MCF 10A (cell line): ENCODE measurements at regions not wholly inside any gene's neighbourhood (a gene's known extent, or its start where the extent isn't known, plus 50 kb on each side); places are given as distances from the start of the nearest gene placed in this dataset.

ENCODE experiments used
- BruUV-seq: library from RNA; stranded (reverse); fragments of 400-500 nt; replicated peaks from 2 replicates; lab custom pipeline; 2021; lab: Mats Ljungman, UMichigan
- CTCF ChIA-PET: fragments of 300-600 bp; sonication (Branson Sonifier 250); formaldehyde crosslinking; extraction: SDS; loops from one replicate; lab custom pipeline; 2021; ENCODE audit warnings: antibody characterized with exemption, inconsistent platforms; lab: Yijun Ruan, JAX
- POLR2A ChIA-PET: fragments of 300-600, 350-650 bp; sonication (Branson Sonifier 250); formaldehyde crosslinking; extraction: SDS; loops from one replicate; lab custom pipeline; 2020; ENCODE audit warnings: antibody characterized with exemption, inconsistent platforms; lab: Yijun Ruan, JAX
- DNase-seq: peaks from one replicate; pipeline ENCODE4 v3.0.0-alpha.2; 2018; ENCODE audit not compliant: unreplicated experiment
- H3K27ac Mint-ChIP-seq: one replicate; pipeline ENCODE4 v1.8.0; 2022; ENCODE audit warnings: mild to moderate bottlenecking, low read depth, mixed read lengths; ENCODE audit not compliant: unreplicated experiment
- H3K27me3 Mint-ChIP-seq: one replicate; pipeline ENCODE4 v1.8.0; 2022; ENCODE audit warnings: mixed read lengths; ENCODE audit not compliant: insufficient read depth, unreplicated experiment
- H3K36me3 Mint-ChIP-seq: one replicate; pipeline ENCODE4 v1.8.0; 2022; ENCODE audit warnings: mild to moderate bottlenecking, moderate library complexity, mixed read lengths; ENCODE audit not compliant: insufficient read depth, unreplicated experiment
- H3K4me1 Mint-ChIP-seq: one replicate; pipeline ENCODE4 v1.8.0; 2022; ENCODE audit warnings: mixed read lengths; ENCODE audit not compliant: insufficient read depth, unreplicated experiment
- H3K4me3 Mint-ChIP-seq: one replicate; pipeline ENCODE4 v1.8.0; 2022; ENCODE audit warnings: mild to moderate bottlenecking, moderate library complexity, mixed read lengths; ENCODE audit not compliant: unreplicated experiment
- H3K9me3 Mint-ChIP-seq: one replicate; pipeline ENCODE4 v1.8.0; 2022; ENCODE audit warnings: mixed read lengths; ENCODE audit not compliant: unreplicated experiment
- intact Hi-C: fragments of 100-400 bp; cut with micrococcal nuclease; formaldehyde crosslinking; loops from 2 replicates; pipeline ENCODE4 v1.14.1; 2022
- TF ChIP-seq, protein P1 (sequence below): fragments of 200-600 bp; IDR thresholded peaks from one replicate; pipeline ENCODE4 v1.8.0; 2022; ENCODE audit warnings: antibody characterized with exemption, mild to moderate bottlenecking; ENCODE audit not compliant: unreplicated experiment

DNA sequence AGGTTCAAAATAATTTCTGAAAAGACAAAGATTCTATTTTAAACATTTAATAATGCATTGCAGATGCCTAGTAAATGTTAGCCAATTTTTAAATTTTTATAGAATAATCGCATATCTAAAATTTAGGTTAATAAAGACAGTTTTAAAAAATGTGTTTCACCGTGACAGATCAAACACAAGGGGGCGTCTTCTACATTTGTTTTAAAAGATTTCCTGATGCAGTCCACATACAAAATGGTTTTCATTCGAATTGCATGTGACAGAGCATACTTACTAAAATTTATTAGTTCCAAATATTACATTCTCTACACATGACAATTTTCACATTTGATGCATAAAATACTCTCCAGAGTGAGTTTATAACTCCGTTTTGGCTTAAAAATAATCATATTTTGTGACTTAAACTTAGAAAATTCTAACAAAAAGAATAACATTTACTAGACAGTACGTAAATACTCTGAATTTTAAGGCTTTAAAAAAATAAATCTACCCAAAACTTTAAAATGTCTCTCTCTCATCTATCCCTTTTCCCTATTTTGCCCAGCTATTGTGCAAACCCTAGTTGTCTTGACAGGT lies 75.5 kb downstream of the ADAMTS1 start:
- TF ChIP-seq, protein P1, sequence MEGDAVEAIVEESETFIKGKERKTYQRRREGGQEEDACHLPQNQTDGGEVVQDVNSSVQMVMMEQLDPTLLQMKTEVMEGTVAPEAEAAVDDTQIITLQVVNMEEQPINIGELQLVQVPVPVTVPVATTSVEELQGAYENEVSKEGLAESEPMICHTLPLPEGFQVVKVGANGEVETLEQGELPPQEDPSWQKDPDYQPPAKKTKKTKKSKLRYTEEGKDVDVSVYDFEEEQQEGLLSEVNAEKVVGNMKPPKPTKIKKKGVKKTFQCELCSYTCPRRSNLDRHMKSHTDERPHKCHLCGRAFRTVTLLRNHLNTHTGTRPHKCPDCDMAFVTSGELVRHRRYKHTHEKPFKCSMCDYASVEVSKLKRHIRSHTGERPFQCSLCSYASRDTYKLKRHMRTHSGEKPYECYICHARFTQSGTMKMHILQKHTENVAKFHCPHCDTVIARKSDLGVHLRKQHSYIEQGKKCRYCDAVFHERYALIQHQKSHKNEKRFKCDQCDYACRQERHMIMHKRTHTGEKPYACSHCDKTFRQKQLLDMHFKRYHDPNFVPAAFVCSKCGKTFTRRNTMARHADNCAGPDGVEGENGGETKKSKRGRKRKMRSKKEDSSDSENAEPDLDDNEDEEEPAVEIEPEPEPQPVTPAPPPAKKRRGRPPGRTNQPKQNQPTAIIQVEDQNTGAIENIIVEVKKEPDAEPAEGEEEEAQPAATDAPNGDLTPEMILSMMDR: peak; percentile 46
- CTCF ChIA-PET: interaction anchor here (0.7 to 2.7 kb wide), 9 partner anchors 10 to 931 kb away, joined by 3 to 18 read pairs (median 3); partner anchors contain the start of gene ADAMTS1
- no peaks in the 10 kb centered on the region for H3K27me3 Mint-ChIP-seq
- intact Hi-C loops: loop anchor here (1.0 to 5.0 kb wide), 3 partner anchors 74 to 1568 kb away; no protein-coding TSS in a partner anchor
- H3K9me3 Mint-ChIP-seq: no peaks in the 10 kb centered on the region
- no peaks in the 10 kb centered on the region for H3K36me3 Mint-ChIP-seq
- no TSS peak for BruUV-seq
- H3K4me1 Mint-ChIP-seq: no peaks in the 10 kb centered on the region
- POLR2A ChIA-PET: no interaction called here
- H3K27ac Mint-ChIP-seq: no peak overlapping the region
- no peak overlapping the region for H3K4me3 Mint-ChIP-seq
- DNase-seq: peak; percentile 48

DNA sequence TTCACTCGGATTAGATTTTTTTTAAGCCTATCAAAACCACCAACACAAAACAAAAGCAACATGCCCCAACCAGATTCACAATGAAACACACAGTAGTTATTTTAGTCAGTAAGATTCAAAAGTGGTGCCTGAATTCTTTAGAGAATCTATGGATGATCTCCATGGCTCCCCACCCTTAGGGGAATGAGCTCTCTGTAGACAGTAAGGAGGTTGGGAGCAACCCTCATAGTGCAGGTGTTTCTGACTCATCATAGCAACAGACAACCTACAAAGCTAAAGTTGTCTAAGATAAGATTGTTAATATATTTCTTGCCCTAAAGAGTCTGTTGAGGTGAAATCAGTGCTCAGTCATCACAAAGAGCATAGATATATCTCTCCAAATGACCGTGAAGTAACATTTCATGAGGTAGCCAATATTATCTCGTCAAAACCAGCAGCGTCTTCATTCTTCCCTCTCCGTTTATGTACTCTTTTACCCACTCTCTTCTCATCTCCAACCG lies 78.3 kb downstream of the ADAMTS1 start:
- intact Hi-C loops: loop anchor here (5.0 kb wide), 2 partner anchors 935 to 1570 kb away; no protein-coding TSS in a partner anchor
- no peak overlapping the region for H3K4me3 Mint-ChIP-seq

DNA sequence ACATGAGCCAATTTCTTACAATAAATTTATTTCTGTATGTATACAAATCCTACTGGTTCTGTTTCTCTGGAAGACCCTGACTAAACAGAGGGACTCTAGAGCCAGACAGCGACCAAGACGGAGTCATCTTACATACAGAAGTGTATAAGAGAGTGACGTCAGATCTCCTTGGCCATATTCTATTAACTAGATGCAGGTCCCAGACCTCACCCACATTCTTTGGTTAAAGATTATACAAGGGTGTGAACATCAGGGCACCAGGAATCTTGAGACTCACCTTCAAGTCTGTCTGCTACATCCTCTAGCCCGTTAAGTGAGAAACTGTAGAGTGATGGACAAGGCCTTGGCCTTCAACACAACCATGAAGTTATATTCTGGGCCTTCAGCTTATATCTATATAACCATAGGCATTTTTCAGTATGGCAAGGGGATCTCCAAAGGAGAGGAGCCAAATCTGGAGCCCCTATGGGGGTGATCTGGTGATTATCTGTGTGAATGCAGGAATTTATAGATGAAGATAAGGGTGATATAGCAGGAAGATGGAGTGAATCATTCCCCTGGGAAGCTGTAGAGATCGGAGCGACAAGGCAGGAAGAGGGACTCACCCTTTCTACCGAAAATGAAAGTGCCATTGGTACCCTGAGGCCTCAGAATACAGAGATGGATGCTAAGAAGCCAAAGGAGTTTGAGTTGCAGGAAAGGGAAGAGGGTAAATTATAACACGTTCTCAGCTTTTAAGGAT lies 83.9 kb downstream of the ADAMTS1 start:
- Mint-ChIP-seq H3K4me3 (no peak overlapping the region), H3K27me3 (no peaks in the 10 kb centered on the region), H3K4me1 (peaks cover 10% of the 10 kb centered on the region), H3K9me3 (no peaks in the 10 kb centered on the region), H3K36me3 (no peaks in the 10 kb centered on the region), H3K27ac (no peak overlapping the region)
- BruUV-seq: no TSS peak
- TF ChIP-seq, protein P1: no peak
- intact Hi-C loops: no loop called here
- DNase-seq: no peak
- ChIA-PET CTCF (no interaction called here), POLR2A (interaction anchor here (0.7 kb wide), 1 partner anchor 32 kb away, joined by 4 read pairs; no protein-coding TSS in a partner anchor)

More for the DNA sequence above, 78.3 kb downstream of the ADAMTS1 start:
- H3K27me3 Mint-ChIP-seq: no peaks in the 10 kb centered on the region
- POLR2A ChIA-PET: no interaction called here
- H3K27ac Mint-ChIP-seq: no peak overlapping the region
- H3K9me3 Mint-ChIP-seq: no peaks in the 10 kb centered on the region
- H3K4me1 Mint-ChIP-seq: peaks cover 3% of the 10 kb centered on the region
- CTCF ChIA-PET: interaction anchor here (0.7 to 0.8 kb wide), 2 partner anchors 8 to 826 kb away, joined by 3 read pairs; no protein-coding TSS in a partner anchor
- H3K36me3 Mint-ChIP-seq: no peaks in the 10 kb centered on the region
- no peak for DNase-seq
- BruUV-seq: no TSS peak
- TF ChIP-seq, protein P1: no peak

DNA sequence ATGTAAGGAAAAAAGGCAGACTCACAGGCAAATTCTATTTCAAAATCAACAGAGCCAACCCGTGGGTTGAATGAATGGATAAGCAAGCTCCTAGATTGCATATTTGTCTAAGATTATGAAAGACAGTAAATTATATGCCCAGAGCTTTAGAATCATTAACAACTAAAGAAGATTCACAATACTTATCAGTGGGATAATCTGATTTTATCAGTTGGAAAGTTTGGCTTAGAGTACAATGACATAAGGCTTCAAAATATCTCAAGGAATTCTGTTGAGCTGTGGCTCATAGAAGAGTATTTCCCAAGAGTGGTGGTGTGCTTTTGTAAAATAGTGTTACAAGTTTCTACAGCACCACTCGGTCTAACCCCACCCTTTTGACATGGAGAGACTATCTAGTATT lies 85.5 kb downstream of the ADAMTS1 start:
- no TSS peak for BruUV-seq
- Mint-ChIP-seq H3K4me1 (peaks cover 14% of the 10 kb centered on the region), H3K9me3 (no peaks in the 10 kb centered on the region), H3K27me3 (no peaks in the 10 kb centered on the region), H3K4me3 (no peak overlapping the region), H3K36me3 (no peaks in the 10 kb centered on the region), H3K27ac (no peak overlapping the region)
- POLR2A ChIA-PET: no interaction called here
- DNase-seq: no peak
- CTCF ChIA-PET: interaction anchor here (0.9 kb wide), 1 partner anchor 9 kb away, joined by 3 read pairs; no protein-coding TSS in a partner anchor
- intact Hi-C loops: no loop called here
- TF ChIP-seq, protein P1: no peak
